ENCODE measurements at regions not wholly inside any gene's neighbourhood (a gene's known extent, or its start where the extent isn't known, plus 50 kb on each side); places are given as distances from the start of the nearest gene placed in this dataset.

GRCh38 chr3:102032491-102033383, 183.4 kb downstream of the NFKBIZ start:
- H3K27ac ChIP-seq (ENCODE audit: low read depth in 1 of 2, low read length in 1 of 2): no peak overlapping the region
- DNase-seq (no peak), ATAC-seq (ENCODE audit: insufficient read depth, low FRiP score) (no peak)
- peaks cover 0 to 4% (median 0%) of the 10 kb centered on the region in 4 donors for H3K9me3 ChIP-seq (ENCODE audit: control insufficient read depth in 4 of 4, insufficient read depth in 3 of 4, low read length in 3 of 4)
- peaks cover 0 to 9% (median 0%) of the 10 kb centered on the region in 5 donors for H3K4me1 ChIP-seq (ENCODE audit: control insufficient read depth in 5 of 5, insufficient read depth in 5 of 5, low read length in 5 of 5)
- no peaks in the 10 kb centered on the region for H3K36me3 ChIP-seq (ENCODE audit: control insufficient read depth in 4 of 4, insufficient read depth in 4 of 4, low read length in 4 of 4)
- no peak overlapping the region for H3K4me3 ChIP-seq
- H3K27me3 ChIP-seq (ENCODE audit: control insufficient read depth in 3 of 3, insufficient read depth in 3 of 3, low read length in 2 of 3): no peaks in the 10 kb centered on the region
- H3K9ac ChIP-seq (ENCODE audit: insufficient read depth in 1 of 2, low read length in 2 of 2): no peak overlapping the region
- TF ChIP-seq, protein P1, sequence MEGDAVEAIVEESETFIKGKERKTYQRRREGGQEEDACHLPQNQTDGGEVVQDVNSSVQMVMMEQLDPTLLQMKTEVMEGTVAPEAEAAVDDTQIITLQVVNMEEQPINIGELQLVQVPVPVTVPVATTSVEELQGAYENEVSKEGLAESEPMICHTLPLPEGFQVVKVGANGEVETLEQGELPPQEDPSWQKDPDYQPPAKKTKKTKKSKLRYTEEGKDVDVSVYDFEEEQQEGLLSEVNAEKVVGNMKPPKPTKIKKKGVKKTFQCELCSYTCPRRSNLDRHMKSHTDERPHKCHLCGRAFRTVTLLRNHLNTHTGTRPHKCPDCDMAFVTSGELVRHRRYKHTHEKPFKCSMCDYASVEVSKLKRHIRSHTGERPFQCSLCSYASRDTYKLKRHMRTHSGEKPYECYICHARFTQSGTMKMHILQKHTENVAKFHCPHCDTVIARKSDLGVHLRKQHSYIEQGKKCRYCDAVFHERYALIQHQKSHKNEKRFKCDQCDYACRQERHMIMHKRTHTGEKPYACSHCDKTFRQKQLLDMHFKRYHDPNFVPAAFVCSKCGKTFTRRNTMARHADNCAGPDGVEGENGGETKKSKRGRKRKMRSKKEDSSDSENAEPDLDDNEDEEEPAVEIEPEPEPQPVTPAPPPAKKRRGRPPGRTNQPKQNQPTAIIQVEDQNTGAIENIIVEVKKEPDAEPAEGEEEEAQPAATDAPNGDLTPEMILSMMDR (IDR thresholded peaks at IDR 0.05; ENCODE audit: control extremely low read depth, extremely low read depth): no peak
- 78 to 93% methylated on average over 2 of the region's 2 CpGs for WGBS, 2 donors

DNA sequence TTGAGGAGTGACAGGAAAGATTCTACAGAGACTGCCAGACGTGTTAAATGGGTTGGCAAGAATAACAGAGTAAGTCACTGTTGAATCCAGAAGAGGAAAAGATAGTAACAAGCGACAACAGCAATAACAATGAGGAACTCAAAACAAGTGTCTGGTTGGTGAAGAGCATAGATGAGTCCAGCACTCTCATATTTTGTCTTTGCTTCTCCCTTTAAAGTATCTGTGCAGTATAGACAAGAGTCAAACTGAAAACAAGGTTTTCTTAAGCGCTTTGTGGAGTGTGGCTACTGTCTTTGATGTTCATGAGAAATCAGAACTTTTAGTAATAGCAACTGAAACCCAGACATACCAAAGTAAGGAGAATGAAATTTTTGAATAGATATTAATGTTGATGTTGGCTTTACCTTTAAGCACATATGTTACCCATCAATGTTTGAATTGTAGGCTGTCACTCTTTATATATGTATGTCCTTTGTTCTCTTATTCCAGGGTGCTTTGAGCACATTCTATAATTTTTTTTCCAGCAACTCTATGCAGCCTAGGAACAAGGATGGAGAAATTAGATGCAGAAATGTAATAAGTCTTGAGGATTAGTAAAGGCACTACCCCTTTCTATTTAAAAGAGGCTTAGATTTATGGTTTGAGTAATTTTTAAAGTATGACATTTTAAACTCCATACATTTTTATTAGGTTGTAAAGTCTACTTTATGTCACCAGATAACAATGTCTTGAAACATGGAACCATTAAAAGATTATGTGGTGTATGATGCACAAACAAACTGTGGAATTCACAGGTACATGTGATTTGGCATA, 185.5 kb downstream of the NFKBIZ start:
- H3K4me3 ChIP-seq: no peak overlapping the region
- DNase-seq: no peak
- no peak overlapping the region for H3K27ac ChIP-seq (ENCODE audit: low read depth in 1 of 2, low read length in 1 of 2)
- peaks cover 0 to 4% (median under 1%) of the 10 kb centered on the region in 4 donors for H3K9me3 ChIP-seq (ENCODE audit: control insufficient read depth in 4 of 4, insufficient read depth in 3 of 4, low read length in 3 of 4)
- WGBS, 2 donors: 86 to 90% methylated on average over 3 of the region's 3 CpGs
- H3K27me3 ChIP-seq (ENCODE audit: control insufficient read depth in 3 of 3, insufficient read depth in 3 of 3, low read length in 2 of 3): no peaks in the 10 kb centered on the region
- no peaks in the 10 kb centered on the region for H3K36me3 ChIP-seq (ENCODE audit: control insufficient read depth in 4 of 4, insufficient read depth in 4 of 4, low read length in 4 of 4)
- TF ChIP-seq, protein P1 (IDR thresholded peaks at IDR 0.05; ENCODE audit: control extremely low read depth, extremely low read depth): no peak
- H3K9ac ChIP-seq (ENCODE audit: insufficient read depth in 1 of 2, low read length in 2 of 2): no peak overlapping the region
- no peak for ATAC-seq (ENCODE audit: insufficient read depth, low FRiP score)
- peaks cover 0 to 9% (median 0%) of the 10 kb centered on the region in 5 donors for H3K4me1 ChIP-seq (ENCODE audit: control insufficient read depth in 5 of 5, insufficient read depth in 5 of 5, low read length in 5 of 5)

- WGBS, 2 donors: 51 to 70% methylated on average over 2 of the region's 2 CpGs
- Histone ChIP-seq H3K27ac (ENCODE audit: low read depth in 1 of 2, low read length in 1 of 2) (no peak overlapping the region), H3K9me3 (ENCODE audit: control insufficient read depth in 4 of 4, insufficient read depth in 3 of 4, low read length in 3 of 4) (peaks cover 0 to 5% (median 2%) of the 10 kb centered on the region in 4 donors), H3K27me3 (ENCODE audit: control insufficient read depth in 3 of 3, insufficient read depth in 3 of 3, low read length in 2 of 3) (no peaks in the 10 kb centered on the region), H3K4me3 (no peak overlapping the region), H3K4me1 (ENCODE audit: control insufficient read depth in 5 of 5, insufficient read depth in 5 of 5, low read length in 5 of 5) (peaks cover 0 to 9% (median 0%) of the 10 kb centered on the region in 5 donors), H3K36me3 (ENCODE audit: control insufficient read depth in 4 of 4, insufficient read depth in 4 of 4, low read length in 4 of 4) (no peaks in the 10 kb centered on the region), H3K9ac (ENCODE audit: insufficient read depth in 1 of 2, low read length in 2 of 2) (no peak overlapping the region)
- ATAC-seq (ENCODE audit: insufficient read depth, low FRiP score) (no peak), DNase-seq (no peak)
- TF ChIP-seq, protein P1 (IDR thresholded peaks at IDR 0.05; ENCODE audit: control extremely low read depth, extremely low read depth): no peak
Measured at GRCh38 chr3:102036017-102036416, 186.7 kb downstream of the NFKBIZ start.

Data from lung (tissue), 11 donors.